HG02884 (cell line): ENCODE measurements at regions not wholly inside any gene's neighbourhood (a gene's known extent, or its start where the extent isn't known, plus 50 kb on each side); places are given as distances from the start of the nearest gene placed in this dataset.
"Not testable (repeated sequence)": the region's sequence is repeated elsewhere in the genome, so short reads cannot be mapped to it uniquely, and the experiment has no call there.

Experiments used
- ATAC-seq: cut with Tn5 transposase; IDR thresholded peaks from one replicate; pipeline ENCODE4 v1.9.1; 2021; ENCODE audit warnings: mild to moderate bottlenecking, moderate library complexity; ENCODE audit not compliant: unreplicated experiment

- no peak for ATAC-seq
Observed at GRCh38 chr10:9547936-9548904, 1469.5 kb upstream of the CELF2 start.

DNA sequence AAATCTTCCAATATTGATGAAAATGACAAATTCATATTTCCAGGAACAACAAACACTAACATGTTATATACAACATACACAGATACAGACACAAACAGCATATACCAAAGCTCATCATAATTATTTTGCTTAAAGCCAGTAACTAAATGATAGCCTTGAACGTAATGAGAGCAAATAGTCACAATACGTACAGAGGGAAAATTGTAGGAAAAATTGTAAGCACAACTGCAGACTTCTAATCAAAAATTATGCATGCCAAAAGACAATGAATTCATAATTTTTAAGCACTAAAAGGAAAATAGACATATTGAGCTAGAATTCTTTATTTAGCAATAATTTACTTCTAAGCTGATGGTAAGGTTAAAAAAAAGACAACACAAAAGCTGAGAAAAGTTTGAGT lies 1466.9 kb upstream of the CELF2 start:
- ATAC-seq, result no peak

DNA sequence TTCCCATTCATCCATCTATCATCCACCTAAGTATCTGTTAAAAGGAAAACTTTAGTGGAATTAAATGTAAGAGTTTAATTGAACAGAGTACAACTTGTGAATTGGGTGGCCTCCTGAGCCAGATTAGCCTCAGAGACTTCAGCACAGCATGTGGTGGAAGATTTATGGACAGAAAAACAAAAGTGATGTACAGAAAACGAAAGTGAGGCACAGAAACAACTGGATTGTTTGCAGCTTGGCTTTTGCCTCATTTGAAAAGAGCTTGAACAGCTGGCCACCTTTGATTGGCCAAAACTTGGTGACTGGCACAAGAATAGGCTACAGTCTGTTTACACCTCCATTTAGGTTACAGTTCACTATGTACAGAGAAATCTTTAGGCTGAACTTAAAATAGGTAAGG lies 1463.4 kb upstream of the CELF2 start:
- ATAC-seq, result no peak

- no peak for ATAC-seq
Observed at GRCh38 chr10:9560976-9561375, 1456.7 kb upstream of the CELF2 start.

- no peak for ATAC-seq
Observed at GRCh38 chr10:9561821-9562505, 1455.7 kb upstream of the CELF2 start.

DNA sequence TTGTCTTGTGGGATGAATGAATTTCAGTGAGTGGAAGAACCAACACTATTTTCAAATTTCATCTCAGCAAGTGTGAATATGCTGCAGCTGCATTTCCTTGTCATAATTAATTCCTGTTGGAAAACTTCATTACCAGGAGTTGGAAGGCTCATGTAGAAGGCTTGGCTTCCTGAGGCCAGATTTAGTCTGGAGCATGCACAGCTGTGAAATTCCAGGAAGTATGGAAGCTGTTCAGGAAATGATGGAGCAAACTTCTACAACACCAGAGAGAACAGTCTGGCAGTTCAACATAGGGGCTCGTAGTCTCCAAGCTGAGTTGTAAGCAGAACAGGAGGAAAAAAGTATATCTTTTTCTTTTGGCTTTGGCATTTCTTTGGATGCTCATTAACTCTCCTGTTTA lies 1439.9 kb upstream of the CELF2 start:
- no peak for ATAC-seq

GRCh38 chr10:9579110-9579705 lies 1438.5 kb upstream of the CELF2 start:
- ATAC-seq, result no peak

DNA sequence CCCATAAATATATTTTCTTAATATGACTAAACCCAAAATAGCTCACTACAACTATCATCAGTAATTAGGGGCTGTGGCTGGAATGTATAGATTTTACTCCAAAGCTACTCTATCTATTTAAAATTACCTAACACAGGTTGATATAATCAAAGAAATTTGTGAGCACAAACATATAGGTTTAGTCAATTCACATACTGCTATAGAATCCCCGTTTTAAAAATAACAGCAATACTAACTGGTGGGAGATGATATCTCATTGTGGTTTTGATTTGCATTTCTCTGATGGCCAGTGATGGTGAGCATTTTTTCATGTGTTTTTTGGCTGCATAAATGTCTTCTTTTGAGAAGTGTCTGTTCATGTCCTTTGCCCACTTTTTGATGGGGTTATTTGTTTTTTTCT lies 1434.9 kb upstream of the CELF2 start:
- ATAC-seq, result not testable (repeated sequence)

DNA sequence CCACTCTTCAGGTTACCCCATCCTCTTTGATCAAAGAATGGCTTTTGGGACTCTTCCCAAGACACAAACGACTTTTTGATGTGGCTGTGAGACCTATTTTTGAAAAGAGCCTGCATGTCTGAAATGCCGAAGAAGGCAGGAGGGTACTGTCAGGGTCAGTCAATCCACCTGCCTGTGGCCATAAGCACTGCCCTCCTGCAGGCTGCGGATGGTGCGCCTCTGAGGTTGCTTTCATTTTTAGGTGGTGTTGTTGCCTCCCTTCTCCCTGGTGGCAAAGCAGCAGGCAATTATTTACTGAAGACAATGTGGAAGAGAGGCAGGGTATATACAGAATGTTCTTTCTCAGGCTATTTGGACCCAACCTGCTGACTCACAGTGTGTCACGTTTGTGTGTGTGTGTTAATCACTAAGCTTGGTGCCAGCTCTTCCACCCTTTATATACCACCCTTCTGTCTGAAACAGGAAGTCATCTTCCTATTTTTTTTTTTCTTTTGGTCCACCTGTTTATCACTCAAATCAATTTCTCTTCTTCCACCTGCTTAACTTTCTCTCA lies 1421.2 kb upstream of the CELF2 start:
- ATAC-seq, result no peak

GRCh38 chr10:9602998-9603397 lies 1414.7 kb upstream of the CELF2 start:
- ATAC-seq, result no peak

DNA sequence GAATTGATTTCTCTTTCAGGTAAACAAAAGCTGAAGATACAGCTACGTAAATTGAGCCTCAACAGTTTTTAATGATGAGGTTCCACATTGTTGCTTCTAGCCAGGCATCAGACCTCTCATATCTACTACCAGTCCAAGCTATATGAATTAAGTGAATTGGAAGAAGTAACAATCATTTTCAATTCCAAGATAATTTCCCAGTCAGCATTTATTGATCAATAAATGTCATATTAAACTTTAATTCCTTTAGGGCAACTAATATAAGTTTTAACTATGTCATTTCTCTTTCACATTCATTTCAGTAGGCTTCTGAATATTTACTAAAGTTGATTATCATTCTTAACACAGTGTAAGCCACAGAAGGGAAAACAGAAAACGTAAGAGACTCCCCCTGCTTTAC lies 1413.7 kb upstream of the CELF2 start:
- ATAC-seq, result no peak

- no peak for ATAC-seq
Observed at GRCh38 chr10:9605231-9605630, 1412.4 kb upstream of the CELF2 start.

GRCh38 chr10:9608602-9609001 lies 1409.1 kb upstream of the CELF2 start:
- ATAC-seq, result no peak

- ATAC-seq, result peak; percentile 95
Observed at GRCh38 chr10:9613338-9614075, 1404.2 kb upstream of the CELF2 start.

- no peak for ATAC-seq
Observed at GRCh38 chr10:9615189-9615588, 1402.5 kb upstream of the CELF2 start.

DNA sequence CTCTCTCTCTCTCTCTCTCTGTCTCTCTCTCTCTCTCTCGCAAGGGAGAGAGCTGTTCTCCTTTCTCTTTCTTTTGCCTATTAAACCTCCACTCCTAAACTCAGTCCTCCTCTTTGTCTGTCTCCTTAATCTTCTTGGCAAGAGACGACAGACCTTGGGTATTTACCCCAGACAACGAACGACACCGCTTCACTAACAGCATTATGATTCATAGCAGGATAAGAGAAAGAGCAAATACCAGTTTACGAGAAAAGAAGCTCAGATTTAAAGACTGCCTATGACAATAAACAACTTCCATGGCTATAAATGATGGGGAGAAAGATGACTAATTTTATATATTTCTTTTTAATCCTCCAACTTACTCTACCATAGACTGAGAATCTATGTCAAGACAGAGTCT lies 1396.5 kb upstream of the CELF2 start:
- ATAC-seq, result no peak

DNA sequence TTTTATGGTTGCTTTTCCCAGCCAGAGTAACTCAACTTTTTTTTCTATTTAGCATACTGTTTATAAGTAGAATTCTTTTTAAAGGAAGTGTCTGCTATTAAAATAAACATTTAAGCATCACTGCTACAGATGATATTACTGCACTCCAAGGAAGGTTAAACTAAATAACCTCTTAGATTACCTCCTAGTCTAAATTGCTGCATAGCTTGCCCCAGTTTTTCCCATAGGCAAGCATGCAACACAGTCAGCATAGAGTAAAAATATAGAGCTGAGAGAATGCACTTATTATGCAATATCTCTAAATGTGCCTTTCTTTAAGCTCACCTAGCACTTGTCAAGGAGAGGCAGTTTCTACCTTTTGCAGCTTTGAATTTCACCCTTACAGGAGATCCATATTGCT lies 1392.4 kb upstream of the CELF2 start:
- no peak for ATAC-seq

DNA sequence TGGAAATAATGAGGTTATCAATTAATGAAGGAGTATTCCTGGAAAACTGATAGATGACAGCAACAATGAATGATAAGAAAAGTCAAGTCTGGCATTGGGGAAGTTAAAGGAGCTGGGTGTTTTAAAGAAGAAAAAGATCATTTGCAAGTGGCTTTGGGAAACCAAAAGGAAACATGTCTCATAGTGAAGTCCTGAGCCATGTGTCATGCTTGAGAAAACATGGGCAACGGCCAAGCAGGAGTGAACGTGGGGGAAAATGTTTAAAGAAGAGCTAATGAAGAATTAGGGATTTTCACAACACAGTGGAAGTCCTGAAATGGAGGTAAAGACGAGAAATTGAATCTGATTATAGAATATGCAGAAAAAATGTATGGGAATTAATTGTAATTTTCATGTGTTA lies 1383.2 kb upstream of the CELF2 start:
- no peak for ATAC-seq

DNA sequence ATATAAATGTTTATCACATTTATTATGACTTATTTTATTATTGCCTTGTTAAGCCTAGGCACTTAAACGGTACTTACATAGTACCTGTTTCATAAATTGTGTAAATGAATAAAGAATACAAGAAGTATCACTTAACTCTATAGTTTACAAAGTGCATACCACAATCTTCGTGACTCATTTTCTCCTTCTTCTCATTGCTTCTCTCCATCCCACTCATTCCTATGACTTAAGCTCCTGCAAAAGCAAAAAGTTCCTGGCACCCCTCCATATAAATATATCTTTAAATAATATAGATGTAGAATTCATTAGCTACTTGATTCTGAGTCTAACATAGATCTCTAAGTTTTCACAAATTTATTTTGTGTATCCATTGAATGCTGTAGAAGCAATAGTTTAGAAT lies 1382.0 kb upstream of the CELF2 start:
- no peak for ATAC-seq

DNA sequence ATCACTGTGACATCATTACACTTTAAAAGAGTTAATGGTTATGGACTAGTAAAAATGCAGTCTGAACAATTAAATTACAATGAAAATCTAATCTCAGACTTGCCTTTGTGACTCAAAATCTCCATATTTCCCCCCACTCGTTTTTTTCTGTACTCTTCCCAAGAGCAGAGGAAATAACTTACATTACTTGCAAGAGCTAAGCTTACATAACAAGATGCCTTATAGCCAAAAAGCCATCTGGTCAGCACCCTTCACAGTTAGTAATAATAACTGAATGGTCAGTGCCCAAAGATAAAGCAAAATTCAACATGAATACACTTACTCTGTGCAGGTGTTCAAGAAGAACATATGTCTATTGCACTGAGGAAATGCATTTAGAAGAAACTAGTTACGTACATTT lies 1381.5 kb upstream of the CELF2 start:
- ATAC-seq, result no peak

DNA sequence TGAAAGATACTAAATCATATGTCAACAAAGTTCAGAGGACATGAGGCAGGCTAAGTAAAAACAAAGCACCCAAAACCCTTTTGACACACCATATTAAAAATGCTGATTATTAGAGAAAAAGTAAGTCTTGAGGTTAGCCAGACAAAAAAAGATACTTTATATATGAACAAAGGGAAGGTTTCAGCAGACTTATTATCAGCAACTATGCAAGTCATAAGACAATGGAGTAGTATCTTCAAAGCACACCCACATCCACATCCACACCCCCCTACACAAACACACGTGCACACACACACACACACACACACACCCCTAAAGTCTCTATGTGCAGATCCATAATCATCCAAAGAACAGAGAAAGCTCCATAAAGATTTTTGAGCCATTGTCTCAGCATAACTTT lies 1373.9 kb upstream of the CELF2 start:
- no peak for ATAC-seq
